Endothelial cell of umbilical vein (primary cell): ENCODE measurements at regions not wholly inside any gene's neighbourhood (a gene's known extent, or its start where the extent isn't known, plus 50 kb on each side); places are given as distances from the start of the nearest gene placed in this dataset.

ENCODE experiments used
- BruUV-seq: library from RNA; stranded (reverse); fragments of 400-500 nt; replicated peaks from 2 replicates; lab custom pipeline; 2021; lab: Mats Ljungman, UMichigan
- CTCF ChIA-PET: fragments of 300-600, 350-600 bp; sonication (Branson Sonifier 250); formaldehyde crosslinking; loops from one replicate; lab custom pipeline; 2021; ENCODE audit warnings: antibody characterized with exemption, inconsistent platforms; lab: Charles Lee
- POLR2A ChIA-PET: fragments of 300-600, 350-600 bp; sonication (Branson Sonifier 250); formaldehyde crosslinking; loops from one replicate; lab custom pipeline; 2021; ENCODE audit warnings: antibody characterized with exemption, inconsistent platforms; lab: Charles Lee
- DNase-seq: peaks from one replicate; pipeline ENCODE4 v3.0.0-alpha.2; 2011; ENCODE audit warnings: low read depth, low spot score
- FAIRE-seq: peaks from 2 replicates; lab custom pipeline; 2011; peaks lifted over from hg19 to GRCh38; lab: Jason Lieb, UNC
- H2AFZ ChIP-seq: 2 replicates; pipeline ENCODE4 v1.6.0; 2012; ENCODE audit warnings: low read depth, low read length, control low read depth, inconsistent platforms
- H3K27ac ChIP-seq: 2 replicates; pipeline ENCODE4 v1.5.1; 2011; ENCODE audit warnings: low read depth, mild to moderate bottlenecking, control low read depth, low read length, moderate library complexity; ENCODE audit not compliant: insufficient read depth
- H3K27me3 ChIP-seq, 2 experiments: 2 replicates each; pipeline versions ENCODE4 v1.6.0 to v1.6.1; 2011; ENCODE audit warnings: low read length in 2 of 2, mixed read lengths in 1 of 2; ENCODE audit not compliant: control insufficient read depth in 2 of 2, insufficient read depth in 2 of 2
- H3K36me3 ChIP-seq, 2 experiments: 2 replicates in 1 of 2; 3 replicates in 1 of 2; pipeline ENCODE4 v1.5.1; 2011; ENCODE audit warnings: low read length in 2 of 2, mild to moderate bottlenecking in 1 of 2, moderate library complexity in 1 of 2; ENCODE audit not compliant: control insufficient read depth in 2 of 2, insufficient read depth in 2 of 2; ENCODE audit errors: extremely low read depth in 1 of 2
- H3K4me1 ChIP-seq: 3 replicates; pipeline ENCODE4 v1.5.1; 2011; ENCODE audit warnings: mild to moderate bottlenecking, low read length; ENCODE audit not compliant: control insufficient read depth, insufficient read depth; ENCODE audit errors: extremely low read depth
- H3K4me2 ChIP-seq: 2 replicates; pipeline ENCODE4 v1.6.1; 2011; ENCODE audit warnings: low read length, control low read depth, mixed read lengths; ENCODE audit not compliant: insufficient read depth
- H3K4me3 ChIP-seq, 3 experiments: fragments of 200-600 bp in 1 of 3; sonication (generic), shearing (Covaris generic) in 1 of 3; replicated peaks in 1 of 3; 2 replicates each; pipeline ENCODE4 v1.5.1; 2011 to 2016; ENCODE audit warnings: control low read depth in 3 of 3, low read length in 3 of 3, mild to moderate bottlenecking in 2 of 3, inconsistent platforms in 1 of 3, low read depth in 1 of 3, moderate library complexity in 1 of 3; ENCODE audit not compliant: insufficient read depth in 1 of 3
- H3K79me2 ChIP-seq: 2 replicates; pipeline ENCODE4 v1.6.0; 2012; ENCODE audit warnings: low read length, inconsistent platforms; ENCODE audit not compliant: control insufficient read depth, insufficient read depth
- H3K9ac ChIP-seq: replicated peaks from 2 replicates; pipeline ENCODE3; 2011; ENCODE audit warnings: low read length, control low read depth; ENCODE audit not compliant: insufficient read depth; ENCODE audit errors: extremely low read depth
- H3K9me1 ChIP-seq: replicated peaks from 3 replicates; pipeline ENCODE4 v1.6.0; 2011; ENCODE audit warnings: mild to moderate bottlenecking, low read length; ENCODE audit not compliant: control insufficient read depth, insufficient read depth; ENCODE audit errors: extremely low read depth
- H3K9me3 ChIP-seq: replicated peaks from 2 replicates; pipeline ENCODE4 v1.5.1; 2012; ENCODE audit warnings: low read length, inconsistent platforms; ENCODE audit not compliant: control insufficient read depth, insufficient read depth
- H4K20me1 ChIP-seq: replicated peaks from 2 replicates; pipeline ENCODE3; 2011; ENCODE audit warnings: mild to moderate bottlenecking, low read length; ENCODE audit not compliant: control insufficient read depth, insufficient read depth; ENCODE audit errors: extremely low read depth
- CTCF ChIP-seq, 2 donors: IDR thresholded peaks; 1 replicate in 1 of 2; 2 replicates in 1 of 2; pipeline ENCODE4 v1.5.1; 2011; ENCODE audit warnings: low read length in 2 of 2, mild to moderate bottlenecking in 2 of 2, moderate library complexity in 2 of 2, control low read depth in 1 of 2, inconsistent platforms in 1 of 2, low read depth in 1 of 2; ENCODE audit not compliant: insufficient read depth in 1 of 2; ENCODE audit errors: extremely low read depth in 1 of 2
- FOS ChIP-seq: IDR thresholded peaks from 2 replicates; pipeline ENCODE4 v1.6.1; 2011; ENCODE audit warnings: mild to moderate bottlenecking, low read length, moderate library complexity, borderline replicate concordance; ENCODE audit not compliant: insufficient read depth
- GATA2 ChIP-seq: IDR thresholded peaks from 2 replicates; pipeline ENCODE4 v1.7.0; 2011; ENCODE audit warnings: low read depth, mild to moderate bottlenecking, moderate library complexity, mixed read lengths, low read length; ENCODE audit not compliant: insufficient read length, insufficient read depth
- JUN ChIP-seq: IDR thresholded peaks from 2 replicates; pipeline ENCODE4 v1.6.1; 2011; ENCODE audit warnings: borderline replicate concordance, low read depth; ENCODE audit not compliant: insufficient read length, insufficient read depth
- MAX ChIP-seq: IDR thresholded peaks from 2 replicates; pipeline ENCODE4 v1.6.1; 2011; ENCODE audit not compliant: insufficient read depth, insufficient read length
- MYC ChIP-seq: IDR thresholded peaks from one replicate; pipeline ENCODE4 v1.6.1; 2011; ENCODE audit warnings: mild to moderate bottlenecking, low read depth, low read length
- POLR2A ChIP-seq: IDR thresholded peaks from 2 replicates; pipeline ENCODE4 v1.6.1; 2012; ENCODE audit warnings: low read depth, mild to moderate bottlenecking, control low read depth, low read length
- POLR2AphosphoS5 ChIP-seq: IDR thresholded peaks from 2 replicates; pipeline ENCODE4 v1.6.1; 2012; ENCODE audit warnings: low read depth, mild to moderate bottlenecking, control low read depth, low read length, moderate library complexity; ENCODE audit not compliant: insufficient read depth
- dilution Hi-C: fragments of 300-500 bp; cut with MboI; formaldehyde crosslinking; loops from one replicate; pipeline ENCODE4 v1.15.0; 2019; ENCODE audit warnings: low sequenced_read_pairs; ENCODE audit not compliant: extremely low pct_ligation_motif_present
- intact Hi-C: fragments of 100-400 bp; cut with micrococcal nuclease; formaldehyde crosslinking; loops from one replicate; pipeline ENCODE4 v1.10.0; 2022

- TF ChIP-seq MAX (no peak), GATA2 (no peak), POLR2A (no peak), FOS (no peak), JUN (no peak), POLR2AphosphoS5 (no peak), MYC (no peak), CTCF (IDR thresholded peaks at IDR 0.05; ENCODE audit: extremely low read depth in 1 of 2, insufficient read depth in 1 of 2, low read depth in 1 of 2, low read length in 2 of 2) (no peak)
- H2AFZ ChIP-seq: no peak overlapping the region
- peaks cover 2% of the 10 kb centered on the region for H3K9me3 ChIP-seq
- no peaks in the 10 kb centered on the region for H3K36me3 ChIP-seq
- no peak for FAIRE-seq
- no peaks in the 10 kb centered on the region for H4K20me1 ChIP-seq
- H3K4me1 ChIP-seq: no peaks in the 10 kb centered on the region
- H3K27me3 ChIP-seq: no peaks in the 10 kb centered on the region
- ChIA-PET POLR2A (no interaction called here), CTCF (no interaction called here)
- DNase-seq: no peak
- intact Hi-C loops (no loop called here), dilution Hi-C loops (no loop called here)
- no peak overlapping the region for H3K4me2 ChIP-seq
- H3K27ac ChIP-seq: no peak overlapping the region
- no TSS peak for BruUV-seq
- no peak overlapping the region for H3K9ac ChIP-seq
- H3K79me2 ChIP-seq: no peaks in the 10 kb centered on the region
- no peaks in the 10 kb centered on the region for H3K9me1 ChIP-seq
- no peak overlapping the region for H3K4me3 ChIP-seq
Observed at GRCh38 chr12:72207486-72208409, 64.4 kb upstream of the TRHDE start.
